ENCODE measurements at regions not wholly inside any gene's neighbourhood (a gene's known extent, or its start where the extent isn't known, plus 50 kb on each side); places are given as distances from the start of the nearest gene placed in this dataset.

- no peak for DNase-seq (ENCODE audit: low spot score)
- in situ Hi-C loops (cut with MboI; ENCODE audit: low pct_unique_long_range_greater_than_20kb, low sequenced_read_pairs, unreplicated experiment) = no loop called here
- no peak for TF ChIP-seq CTCF (IDR thresholded peaks at IDR 0.05; ENCODE audit: extremely low read depth, insufficient read depth, missing control alignments)
Measured at GRCh38 chr4:14701896-14702295, 300.4 kb upstream of the CPEB2 start.

- no peak for DNase-seq (ENCODE audit: low spot score)
- in situ Hi-C loops (cut with MboI; ENCODE audit: low pct_unique_long_range_greater_than_20kb, low sequenced_read_pairs, unreplicated experiment) = no loop called here
- no peak for TF ChIP-seq CTCF (IDR thresholded peaks at IDR 0.05; ENCODE audit: extremely low read depth, insufficient read depth, missing control alignments)
Measured at GRCh38 chr4:14708574-14708973, 293.7 kb upstream of the CPEB2 start.

- DNase-seq (ENCODE audit: low spot score) = no peak
- in situ Hi-C loops (cut with MboI; ENCODE audit: low pct_unique_long_range_greater_than_20kb, low sequenced_read_pairs, unreplicated experiment) = no loop called here
- TF ChIP-seq CTCF (IDR thresholded peaks at IDR 0.05; ENCODE audit: extremely low read depth, insufficient read depth, missing control alignments) = no peak
Measured at GRCh38 chr4:14711259-14711658, 291.0 kb upstream of the CPEB2 start.

- DNase-seq (ENCODE audit: low spot score) = no peak
- in situ Hi-C loops (cut with MboI; ENCODE audit: low pct_unique_long_range_greater_than_20kb, low sequenced_read_pairs, unreplicated experiment) = no loop called here
- TF ChIP-seq CTCF (IDR thresholded peaks at IDR 0.05; ENCODE audit: extremely low read depth, insufficient read depth, missing control alignments) = no peak
Measured at GRCh38 chr4:14716691-14717090, 285.6 kb upstream of the CPEB2 start.

GRCh38 chr4:14719053-14719452 lies 283.2 kb upstream of the CPEB2 start:
- no peak for TF ChIP-seq CTCF (IDR thresholded peaks at IDR 0.05; ENCODE audit: extremely low read depth, insufficient read depth, missing control alignments)
- in situ Hi-C loops (cut with MboI; ENCODE audit: low pct_unique_long_range_greater_than_20kb, low sequenced_read_pairs, unreplicated experiment) = no loop called here
- no peak for DNase-seq (ENCODE audit: low spot score)

GRCh38 chr4:14726441-14726840 lies 275.8 kb upstream of the CPEB2 start:
- no peak for DNase-seq (ENCODE audit: low spot score)
- TF ChIP-seq CTCF (IDR thresholded peaks at IDR 0.05; ENCODE audit: extremely low read depth, insufficient read depth, missing control alignments) = no peak
- in situ Hi-C loops (cut with MboI; ENCODE audit: low pct_unique_long_range_greater_than_20kb, low sequenced_read_pairs, unreplicated experiment) = no loop called here

- no peak for DNase-seq (ENCODE audit: low spot score)
- no peak for TF ChIP-seq CTCF (IDR thresholded peaks at IDR 0.05; ENCODE audit: extremely low read depth, insufficient read depth, missing control alignments)
- in situ Hi-C loops (cut with MboI; ENCODE audit: low pct_unique_long_range_greater_than_20kb, low sequenced_read_pairs, unreplicated experiment) = no loop called here
Measured at GRCh38 chr4:14726877-14727361, 275.4 kb upstream of the CPEB2 start.
